Stimulated activated CD4-positive, alpha-beta T cell treated with anti-CD3 and anti-CD28 coated beads, Interleukin-1b, Interleukin-23, amount 100 ng/mL, for 1 hour (primary cell): ENCODE measurements at regions not wholly inside any gene's neighbourhood (a gene's known extent, or its start where the extent isn't known, plus 50 kb on each side); places are given as distances from the start of the nearest gene placed in this dataset.
"Not testable (repeated sequence)": the region's sequence is repeated elsewhere in the genome, so short reads cannot be mapped to it uniquely, and the experiment has no call there.

ENCODE experiments used
- DNase-seq, 2 donors: peaks; one replicate each; pipeline ENCODE4 v3.0.0-alpha.2; 2020; ENCODE audit warnings: low read depth in 2 of 2

DNA sequence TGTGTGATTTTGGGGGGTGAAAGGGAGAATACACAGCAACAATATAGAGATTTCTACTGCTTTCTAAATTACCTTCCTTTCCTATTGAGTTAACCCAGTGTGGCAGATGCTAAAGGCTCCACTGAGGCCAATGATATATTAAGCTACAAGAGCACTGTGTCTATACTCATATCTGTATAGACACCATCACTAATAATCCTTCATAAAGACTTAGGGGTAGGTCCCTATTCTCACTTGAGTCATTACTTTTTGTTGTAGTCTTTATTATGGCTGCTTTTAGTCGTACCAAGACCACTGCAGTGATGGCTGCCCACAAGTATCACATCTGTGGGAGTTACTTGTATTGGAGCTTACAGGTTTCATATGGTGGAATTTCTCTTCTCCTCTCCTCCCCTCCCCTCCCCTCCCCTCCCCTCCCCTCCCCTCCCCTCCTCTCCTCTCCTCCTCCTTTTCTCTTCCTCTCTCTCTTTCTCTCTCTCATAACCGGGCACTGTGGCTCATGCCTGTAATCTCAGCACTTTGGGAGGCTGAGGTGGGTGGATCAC lies 637.6 kb downstream of the ADCYAP1 start:
- DNase-seq: no peak

DNA sequence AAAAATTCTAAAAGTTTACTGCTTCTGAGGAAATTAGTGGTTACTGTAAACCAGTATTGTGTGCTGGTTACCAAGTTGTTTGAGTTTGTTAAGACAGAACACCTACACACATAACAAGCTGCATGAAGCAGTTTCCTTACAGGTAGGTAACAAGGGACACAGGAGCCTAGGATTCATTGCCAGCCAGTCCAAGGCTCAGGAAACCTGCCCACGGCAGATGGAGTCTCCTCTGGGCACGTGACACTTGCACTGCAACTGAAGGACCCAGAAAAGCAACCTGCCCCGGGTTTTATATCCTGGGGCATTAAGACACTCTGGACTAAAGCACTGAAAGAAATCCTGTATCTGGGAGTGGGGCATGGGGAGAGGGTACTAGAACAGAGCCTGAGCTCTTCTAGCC lies 639.3 kb downstream of the ADCYAP1 start:
- DNase-seq: no peak

DNA sequence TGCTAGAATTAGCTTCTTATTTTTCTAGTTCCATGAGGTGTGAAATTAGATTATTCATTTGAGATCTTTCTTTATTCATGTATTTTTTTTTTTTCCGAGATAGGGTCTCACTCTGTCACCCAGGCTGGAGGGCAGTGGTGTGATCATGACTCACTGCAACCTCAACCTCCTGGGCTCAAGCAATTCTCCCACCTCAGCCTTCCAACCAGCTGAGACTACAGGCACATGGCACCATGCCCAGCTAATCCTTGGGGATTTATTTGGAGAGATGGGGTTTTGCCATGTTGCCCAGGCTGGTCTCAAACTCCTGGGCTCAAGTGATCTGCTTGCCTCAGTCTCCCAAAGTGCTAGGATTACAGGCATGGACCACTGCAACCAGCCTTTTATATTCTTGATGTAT lies 653.0 kb downstream of the ADCYAP1 start:
- not testable (repeated sequence) for DNase-seq

DNA sequence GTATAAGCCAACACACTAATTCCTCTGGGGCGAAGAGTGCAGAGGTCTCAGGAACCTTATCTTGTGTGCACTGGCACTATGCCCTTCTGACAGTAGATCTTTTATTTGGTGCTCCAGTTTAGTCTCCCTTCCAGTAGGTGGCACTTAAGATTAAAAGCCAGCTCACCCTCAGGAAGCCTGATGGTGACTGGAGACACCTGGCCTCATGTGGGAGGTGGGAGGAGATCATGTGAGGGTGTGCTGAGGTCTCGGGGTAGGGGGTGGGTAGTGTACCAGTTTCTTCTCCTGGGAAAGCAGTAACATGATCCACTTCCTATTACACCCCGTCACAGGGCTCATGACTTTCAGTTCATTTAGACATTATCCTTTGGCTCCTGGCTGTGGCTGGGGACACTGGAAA lies 654.9 kb downstream of the ADCYAP1 start:
- DNase-seq: no peak

DNA sequence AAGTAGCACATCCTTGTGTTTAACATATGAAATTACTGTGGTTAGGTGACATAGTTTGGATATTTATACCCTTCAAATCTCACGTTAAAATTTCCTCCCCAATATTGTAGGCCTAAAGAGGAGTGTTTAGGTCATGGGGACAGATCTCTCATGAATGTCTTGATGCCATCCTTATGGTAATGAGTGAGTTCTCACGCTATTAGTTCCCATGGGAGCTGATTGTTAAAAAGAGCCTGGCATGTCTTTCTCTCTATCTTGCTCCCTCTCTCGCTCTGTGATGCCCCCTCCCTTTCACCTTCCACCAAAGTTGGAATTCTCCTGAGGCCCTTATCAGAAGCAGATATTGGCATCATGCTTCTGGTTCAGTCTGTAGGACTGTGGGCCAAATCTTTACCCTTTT lies 660.1 kb downstream of the ADCYAP1 start:
- DNase-seq: no peak

DNA sequence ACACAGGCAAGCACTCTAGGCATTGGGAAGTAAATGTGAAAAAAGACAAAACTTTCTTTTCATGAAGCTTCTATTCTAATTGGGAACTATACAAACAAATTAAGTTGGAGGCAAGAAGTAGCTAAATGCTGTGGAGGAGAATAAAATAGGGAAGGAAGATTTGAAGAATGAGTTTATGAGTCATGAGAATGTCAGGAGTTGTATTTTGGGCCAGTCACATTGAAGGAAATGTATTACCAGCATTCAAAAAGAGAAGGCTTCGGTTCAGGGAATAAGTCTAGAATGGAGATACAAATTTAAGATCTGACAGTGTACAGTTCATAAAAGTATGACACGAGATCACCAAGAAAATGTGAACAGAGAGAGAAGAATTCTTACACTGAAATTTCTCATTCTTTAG lies 666.5 kb downstream of the ADCYAP1 start:
- no peak for DNase-seq

DNA sequence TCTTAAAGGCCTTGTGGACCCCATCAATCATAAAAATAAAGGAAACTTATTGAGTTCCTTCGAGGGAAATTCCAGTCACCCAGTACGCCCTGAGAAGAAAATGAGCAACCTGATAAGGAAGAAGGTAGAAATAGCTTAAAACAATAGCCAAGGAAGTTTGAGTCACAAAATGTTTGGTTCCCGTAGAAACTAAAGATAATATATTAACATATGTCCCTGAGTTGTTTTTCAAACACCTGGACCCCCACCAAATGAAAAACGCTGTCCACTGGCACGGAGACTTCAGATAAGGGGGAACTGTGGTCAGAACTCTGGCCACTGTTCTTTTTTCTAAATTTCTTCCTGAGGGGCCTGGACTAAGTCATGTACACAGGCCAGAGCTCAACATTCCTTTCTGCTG lies 669.1 kb downstream of the ADCYAP1 start:
- DNase-seq: no peak

DNA sequence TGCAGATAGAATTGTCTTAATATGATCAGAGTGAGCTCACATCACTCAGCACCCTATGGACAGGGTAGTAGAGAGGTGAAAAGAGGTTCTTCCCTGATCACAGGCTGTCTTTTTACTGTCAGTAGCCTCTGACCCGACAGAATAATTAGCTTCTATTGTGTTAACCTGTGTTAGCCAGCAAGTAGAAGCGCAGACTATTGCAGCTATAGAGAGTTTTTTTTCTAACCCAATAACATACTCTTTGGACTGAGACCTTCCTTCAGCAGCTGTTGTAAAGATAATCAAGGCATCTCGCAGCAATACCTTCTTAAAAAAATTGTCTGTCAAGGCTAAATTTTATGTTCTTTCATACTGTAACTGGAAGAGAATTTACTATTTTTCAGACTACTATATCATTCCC lies 670.4 kb downstream of the ADCYAP1 start:
- DNase-seq: no peak

DNA sequence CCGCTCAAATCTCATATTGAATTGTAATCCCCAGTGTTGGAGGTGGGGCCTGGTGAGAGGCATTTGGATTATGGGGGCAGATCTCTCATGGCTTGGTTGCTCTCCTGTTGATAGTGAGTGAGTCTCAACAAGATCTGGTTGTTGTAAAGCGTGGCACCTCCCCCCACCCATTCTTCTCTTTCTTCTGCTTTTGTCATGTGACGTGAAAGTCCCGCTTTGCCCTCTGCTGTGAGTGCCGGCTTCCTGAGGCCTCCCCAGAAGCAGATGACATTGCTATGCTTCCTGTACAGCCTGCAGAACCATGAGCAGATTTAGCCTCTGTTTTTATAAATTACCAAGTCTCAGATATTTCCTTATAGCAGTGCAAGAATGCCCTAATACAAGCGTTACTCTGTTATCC lies 673.8 kb downstream of the ADCYAP1 start:
- no peak for DNase-seq

DNA sequence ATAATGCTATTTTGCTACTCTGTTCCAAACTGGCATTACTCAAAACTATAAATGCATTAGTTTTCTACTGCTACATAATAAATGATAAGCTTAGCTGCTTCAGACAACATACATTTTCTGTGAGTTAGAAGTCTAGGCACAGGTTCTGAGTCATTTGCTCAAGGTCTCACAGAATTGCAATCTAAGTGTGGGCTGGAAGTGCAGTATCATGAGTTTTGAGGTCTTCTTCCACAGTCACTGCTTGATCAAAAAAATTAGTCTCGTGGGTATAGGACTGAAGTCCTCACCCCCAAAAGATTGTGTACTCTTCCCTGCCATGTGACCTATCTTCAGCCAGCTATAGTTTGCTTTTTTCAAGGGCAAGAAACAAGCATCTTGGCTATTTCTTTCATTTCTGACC lies 676.9 kb downstream of the ADCYAP1 start:
- no peak for DNase-seq

DNA sequence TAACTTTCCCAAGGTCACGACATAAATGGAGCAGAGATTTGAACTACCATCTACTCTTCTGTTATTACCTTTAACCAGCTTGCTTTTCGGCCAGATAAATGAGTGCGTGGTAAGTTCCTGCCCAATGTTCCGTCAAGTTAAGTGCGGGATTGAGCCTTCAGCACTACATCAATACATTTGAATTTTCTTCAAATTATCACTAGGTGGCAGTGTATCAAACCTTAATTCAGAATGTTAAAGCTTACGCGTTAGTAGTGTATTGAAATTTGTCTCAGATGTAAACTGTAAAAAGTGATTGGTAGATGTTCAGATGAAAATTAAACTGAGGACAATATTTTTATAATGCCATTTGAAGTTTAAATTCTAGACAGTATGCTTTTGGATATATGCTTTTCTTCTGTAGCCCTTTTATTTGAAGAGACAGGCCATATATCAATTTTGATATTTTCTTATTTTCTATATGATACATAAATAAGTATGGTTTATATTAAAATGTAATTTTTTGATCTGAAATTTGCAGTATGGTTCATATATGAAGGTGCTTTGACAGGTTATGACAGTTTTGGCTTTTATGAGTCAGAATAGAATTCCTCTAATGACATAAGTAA lies 681.3 kb downstream of the ADCYAP1 start:
- no peak for DNase-seq

DNA sequence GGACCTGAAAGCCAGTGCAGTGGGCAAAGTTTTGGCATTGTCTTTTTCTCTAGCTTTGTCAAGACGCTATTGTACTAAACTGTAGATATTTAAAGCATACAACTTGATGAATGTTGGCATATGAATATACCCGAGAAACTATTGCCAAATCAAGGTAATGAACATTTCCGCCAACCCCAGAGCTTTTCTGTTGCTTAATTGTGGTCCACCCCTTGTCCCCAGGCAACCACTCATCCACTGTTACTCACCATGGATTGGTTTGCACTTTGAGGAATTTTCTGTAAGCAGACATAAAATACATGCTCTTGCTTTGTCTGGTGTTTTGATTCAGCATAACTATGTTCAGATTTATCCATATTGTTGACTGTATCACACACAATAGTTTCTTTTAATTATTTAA lies 688.4 kb downstream of the ADCYAP1 start:
- no peak for DNase-seq

DNA sequence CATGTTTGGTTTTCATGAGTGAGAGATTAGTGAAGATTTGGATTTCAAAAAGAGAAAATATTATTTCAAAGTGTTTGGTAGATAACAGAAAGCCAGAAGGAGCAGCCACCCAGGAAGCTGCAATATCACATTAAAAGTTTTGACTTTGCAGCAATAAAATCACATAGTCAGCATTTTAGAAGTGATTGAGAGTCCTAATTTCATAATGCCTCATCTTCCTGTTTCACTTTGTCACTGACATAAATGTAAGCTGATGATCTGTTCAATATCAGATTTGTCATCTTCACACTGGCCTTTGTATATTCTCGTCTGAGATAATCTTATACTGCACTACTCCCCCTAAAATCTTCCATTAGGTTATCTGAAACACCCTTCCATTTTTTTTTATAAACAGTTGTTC lies 690.5 kb downstream of the ADCYAP1 start:
- no peak for DNase-seq

DNA sequence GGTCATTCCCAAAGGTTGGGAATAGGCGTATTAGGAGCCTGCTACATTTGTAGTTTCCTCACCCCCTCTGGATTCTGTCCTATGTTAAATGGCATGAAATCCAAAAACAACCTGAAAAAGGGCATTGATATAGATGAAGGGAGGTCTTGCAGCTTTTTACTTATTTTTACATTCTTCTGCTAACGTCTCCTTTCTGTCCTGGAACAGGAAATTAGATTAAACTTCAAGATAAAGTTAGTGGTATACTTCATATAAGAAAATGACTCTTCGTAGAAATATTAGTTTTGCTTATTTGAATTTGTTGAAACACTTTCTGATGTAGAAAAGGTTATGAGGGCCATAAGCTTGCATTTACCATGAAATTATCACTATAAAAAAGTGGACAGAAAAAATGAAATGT lies 694.5 kb downstream of the ADCYAP1 start:
- DNase-seq: no peak

DNA sequence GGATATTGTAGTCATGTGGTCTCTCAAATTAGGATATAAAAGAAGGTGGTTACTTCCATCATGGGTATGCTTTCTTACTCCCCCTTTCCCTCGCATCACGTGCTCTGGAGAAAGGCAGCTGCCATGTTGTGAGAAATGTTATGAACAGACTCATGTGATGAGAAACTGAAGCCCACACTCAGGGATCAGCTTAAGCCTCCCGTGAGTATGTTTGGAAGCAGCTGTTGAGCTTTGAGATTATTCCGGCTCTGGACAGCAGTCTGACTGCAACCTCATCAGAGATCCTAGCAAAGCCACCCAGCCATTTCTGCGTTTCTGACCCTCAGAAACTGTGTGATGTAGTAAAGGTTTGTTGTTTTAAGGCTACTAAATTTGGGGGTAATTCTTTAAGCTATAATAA lies 700.1 kb downstream of the ADCYAP1 start:
- no peak for DNase-seq

DNA sequence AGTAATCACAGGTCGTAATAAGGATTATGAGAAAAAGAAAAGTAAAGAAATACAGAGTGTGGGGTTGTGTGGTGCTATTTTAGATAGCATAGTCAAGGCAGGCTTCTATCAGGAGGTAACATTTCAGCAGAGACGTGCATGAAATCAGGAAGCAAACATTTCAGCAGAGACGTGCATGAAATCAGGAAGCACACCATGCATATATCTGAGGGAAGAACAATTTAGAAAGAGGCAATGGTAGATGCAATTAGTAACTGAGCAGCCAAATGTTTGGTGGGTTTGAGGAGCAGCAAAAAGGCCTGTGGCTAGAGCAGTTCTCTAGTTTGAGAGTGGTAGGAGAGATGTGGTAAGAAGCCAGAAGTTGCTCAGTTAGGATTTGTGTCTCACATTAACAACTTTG lies 713.7 kb downstream of the ADCYAP1 start:
- no peak for DNase-seq

DNA sequence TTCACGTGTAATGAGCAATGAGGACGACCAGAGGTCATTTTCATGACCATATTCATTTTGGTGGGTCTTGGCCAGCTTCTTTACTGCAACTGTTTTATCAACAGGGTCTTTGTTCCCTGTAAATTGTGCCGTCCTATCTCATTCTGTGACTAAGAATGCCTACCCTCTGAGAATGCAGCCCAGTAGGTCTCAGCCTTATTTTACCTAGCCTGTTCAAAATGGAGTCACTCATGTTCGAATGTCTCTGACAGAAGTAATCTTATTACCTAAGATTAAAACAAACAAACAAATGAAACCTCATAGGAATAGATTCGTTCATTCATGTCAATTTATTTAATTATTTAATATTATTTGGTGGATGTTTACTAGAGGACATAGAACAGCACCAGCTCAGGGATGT lies 714.8 kb downstream of the ADCYAP1 start:
- no peak for DNase-seq

DNA sequence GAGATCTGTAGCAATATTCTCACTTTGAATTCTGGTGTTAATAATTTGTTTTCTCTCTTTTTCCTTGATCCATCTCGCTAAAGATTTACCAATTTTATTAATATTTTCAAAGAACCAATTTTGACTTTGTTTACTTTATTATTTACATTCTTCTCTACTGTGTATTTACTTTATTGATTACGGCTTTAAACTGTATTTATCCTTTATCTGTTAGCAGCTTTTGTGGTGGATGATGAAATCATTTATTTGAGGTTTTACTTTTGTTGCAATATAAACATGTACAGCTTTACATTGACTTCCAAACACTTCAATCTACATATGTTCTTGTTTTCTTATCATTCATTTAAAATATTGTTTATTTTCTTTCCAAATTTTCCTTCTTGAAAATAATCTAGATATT lies 719.9 kb downstream of the ADCYAP1 start:
- no peak for DNase-seq

DNA sequence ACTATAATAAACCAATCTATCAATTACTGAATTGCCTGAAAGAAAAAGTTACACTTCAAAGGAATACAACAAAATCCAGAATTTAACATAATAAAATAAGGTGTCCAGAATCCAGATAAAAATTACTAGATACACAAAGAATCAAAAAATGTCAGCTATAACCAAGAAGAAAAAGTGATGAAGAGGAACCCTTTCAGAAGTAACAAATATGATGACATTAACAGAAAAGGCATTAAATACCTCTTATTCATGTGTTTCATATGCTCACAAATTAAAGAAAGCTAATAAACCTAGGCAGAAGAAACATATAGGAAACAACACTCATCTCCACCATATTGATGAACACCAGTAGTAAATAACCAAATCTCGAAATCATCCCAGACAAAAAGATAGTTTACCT lies 722.8 kb downstream of the ADCYAP1 start:
- DNase-seq: no peak

DNA sequence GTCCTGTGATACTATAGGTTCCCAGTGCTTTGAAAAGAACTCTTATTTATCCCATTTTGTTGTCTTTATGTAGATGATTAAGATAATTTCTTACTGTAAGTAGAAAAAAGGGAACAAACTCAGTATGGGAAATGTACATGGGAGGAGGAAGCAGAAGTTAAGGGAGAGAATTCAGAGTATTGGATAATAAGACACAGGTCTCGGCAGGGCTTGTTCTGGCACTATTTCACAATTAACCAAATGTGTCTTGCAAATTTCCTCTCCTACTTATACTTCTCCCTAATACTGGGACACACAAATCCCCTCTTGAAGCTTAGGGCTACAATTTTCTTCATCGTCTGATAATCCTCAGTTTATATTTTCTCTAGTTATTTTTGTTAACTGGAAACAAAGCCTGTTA lies 744.0 kb downstream of the ADCYAP1 start:
- DNase-seq: no peak

DNA sequence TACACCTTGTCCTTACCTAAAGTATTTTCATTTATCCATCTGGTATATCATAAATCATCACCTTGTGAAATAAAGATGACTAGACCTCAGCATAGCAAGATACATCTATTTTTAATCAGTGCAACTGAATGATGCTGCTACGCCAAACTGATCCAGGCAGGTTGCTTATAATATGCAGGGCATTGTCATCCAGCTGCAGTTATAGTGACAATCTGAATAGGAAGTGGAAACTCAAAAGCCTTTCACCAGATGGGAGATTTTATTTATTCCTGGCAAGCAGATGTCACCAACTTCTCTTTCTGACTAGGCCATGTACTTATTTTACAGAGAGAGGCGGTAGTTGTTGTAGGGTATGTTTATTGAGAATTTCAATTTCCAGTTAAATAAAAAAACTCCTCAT lies 747.3 kb downstream of the ADCYAP1 start:
- DNase-seq: no peak

DNA sequence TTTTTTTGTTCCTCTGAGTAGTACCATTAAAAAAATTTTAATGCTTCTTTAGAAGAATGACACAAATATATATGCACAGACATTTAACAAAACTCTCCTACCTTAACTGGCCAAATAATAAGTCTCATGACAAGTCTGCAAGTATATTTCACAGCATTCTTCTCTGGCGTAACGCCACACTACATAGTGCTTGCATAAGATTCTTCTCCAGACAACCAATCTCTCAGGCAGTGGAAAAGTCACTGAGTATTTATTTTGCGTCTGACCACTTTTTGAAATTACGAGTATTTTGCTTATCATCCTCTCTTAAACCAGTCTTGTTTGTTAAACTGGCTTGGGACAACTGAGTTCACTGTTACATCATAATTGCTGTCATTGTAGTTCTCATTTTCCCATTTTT lies 749.2 kb downstream of the ADCYAP1 start:
- DNase-seq: no peak

DNA sequence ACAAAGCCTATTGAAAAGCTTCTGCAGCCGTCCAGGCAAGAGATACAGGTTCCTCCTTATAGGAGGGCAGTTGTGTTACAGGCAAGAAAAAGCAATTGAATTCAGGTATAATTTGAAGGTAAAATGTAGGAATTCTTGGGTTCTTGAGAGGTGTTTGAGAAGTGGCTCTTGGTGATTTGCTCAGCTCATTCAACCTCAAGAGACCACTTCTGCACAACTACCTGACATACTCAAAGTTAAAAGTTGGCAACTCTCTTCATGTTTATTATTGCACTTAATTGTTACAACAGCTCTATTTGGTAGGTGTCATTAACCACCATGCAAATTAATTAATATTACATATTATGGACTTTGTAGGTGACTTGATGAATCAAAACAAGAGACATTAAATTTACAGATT lies 753.2 kb downstream of the ADCYAP1 start:
- no peak for DNase-seq

DNA sequence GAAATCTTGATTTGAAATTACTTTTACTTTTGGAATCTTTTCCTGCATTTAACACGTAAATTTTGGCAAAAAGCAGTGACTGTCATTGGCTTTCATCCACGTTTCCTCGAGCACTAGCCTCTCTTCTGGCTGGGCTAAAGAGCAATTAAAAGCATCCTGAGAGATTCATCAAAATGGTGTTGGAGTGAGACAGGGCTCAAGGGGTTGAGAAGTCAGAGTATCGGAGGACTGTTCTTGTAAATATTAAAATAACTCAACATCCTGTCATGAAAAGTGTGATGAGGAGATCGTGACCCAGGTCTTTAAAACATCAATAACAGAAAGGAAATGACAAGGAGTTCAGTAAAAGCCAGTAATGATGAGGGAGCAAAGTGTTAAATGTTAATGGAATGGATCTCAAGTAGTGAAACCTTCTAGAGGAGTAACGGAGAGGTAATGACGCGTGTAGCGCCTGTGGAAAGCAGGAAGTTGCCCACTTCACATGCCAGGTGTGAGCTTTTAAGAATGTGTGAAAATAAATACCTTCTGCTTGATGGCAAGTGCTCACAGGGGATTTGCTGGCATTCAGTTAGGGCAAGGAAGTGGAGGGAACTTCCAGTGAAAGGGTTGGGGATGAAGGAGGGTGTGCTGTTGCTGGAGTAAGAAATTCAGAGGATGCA lies 754.4 kb downstream of the ADCYAP1 start:
- no peak for DNase-seq
